IPS DF 19.7 (cell line): ENCODE measurements at regions not wholly inside any gene's neighbourhood (a gene's known extent, or its start where the extent isn't known, plus 50 kb on each side); places are given as distances from the start of the nearest gene placed in this dataset.

ENCODE experiments used
- DNase-seq: peaks from one replicate; pipeline ENCODE4 v3.0.0-alpha.2; 2013; ENCODE audit warnings: low read depth, low spot score

GRCh38 chr6:6840831-6841291 is 252.3 kb downstream of the LY86 start:
- DNase-seq = no peak

GRCh38 chr6:6841571-6841970 is 253.1 kb downstream of the LY86 start:
- DNase-seq = no peak

DNA sequence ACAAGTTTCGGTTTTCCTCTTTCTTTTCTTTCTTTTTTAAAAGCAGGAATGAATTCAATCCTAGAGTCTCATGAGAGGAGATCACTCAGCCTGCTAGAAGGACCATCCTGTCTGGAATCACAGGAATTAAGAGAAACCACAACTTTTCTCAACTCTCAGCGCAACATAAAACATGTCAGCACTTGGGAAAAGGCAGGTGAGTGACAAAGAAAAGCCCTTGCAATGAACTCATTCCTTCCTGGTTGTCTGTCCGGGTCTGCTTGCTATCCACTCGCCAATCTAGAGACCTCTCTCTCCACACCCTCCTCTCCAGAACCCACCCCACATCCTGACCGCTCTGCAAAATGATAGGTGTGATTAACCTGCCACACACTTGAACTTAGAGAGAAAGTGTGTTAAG is 253.8 kb downstream of the LY86 start:
- no peak for DNase-seq

- no peak for DNase-seq
These were observed 254.6 kb downstream of the LY86 start for GRCh38 chr6:6843057-6843627.

DNA sequence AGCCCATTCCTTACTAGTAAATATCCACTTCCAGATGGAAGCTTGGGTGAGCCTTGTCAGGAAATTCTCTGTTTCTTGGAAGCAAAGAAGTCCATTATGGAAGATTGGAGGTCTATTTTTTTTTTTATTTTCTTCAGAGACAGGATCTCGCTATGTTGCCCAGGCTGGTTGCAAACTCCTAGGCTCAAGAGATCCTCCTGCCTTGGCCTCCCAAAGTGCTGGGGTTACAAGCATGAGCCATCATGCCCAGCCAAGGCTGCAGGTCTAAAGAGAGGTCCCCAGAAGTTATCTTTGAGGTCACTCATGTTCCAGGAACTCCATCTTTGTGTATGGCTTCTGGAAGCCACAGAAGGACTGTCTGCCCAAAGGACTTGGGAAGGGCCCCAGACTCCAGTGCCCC is 255.3 kb downstream of the LY86 start:
- no peak for DNase-seq

DNA sequence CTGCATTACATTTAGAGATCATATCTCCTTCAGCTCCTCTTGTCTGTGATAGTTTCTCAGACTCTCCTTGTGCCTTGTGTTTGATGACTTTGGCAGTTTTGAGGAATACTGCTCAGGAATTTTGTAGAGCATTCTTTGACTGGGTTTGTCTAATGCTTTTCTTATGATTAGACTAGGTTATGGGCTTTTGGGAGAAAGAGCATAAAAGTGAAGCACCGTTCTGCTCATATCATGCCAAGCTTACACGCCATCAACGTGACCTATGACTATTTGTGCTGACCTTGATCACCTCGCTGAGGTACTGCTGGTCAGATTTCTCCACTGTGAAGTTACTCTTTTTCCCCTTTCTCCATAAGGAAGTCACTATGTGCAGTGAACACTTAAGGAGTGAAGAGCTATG is 256.0 kb downstream of the LY86 start:
- DNase-seq = no peak

GRCh38 chr6:6845603-6846002 is 257.1 kb downstream of the LY86 start:
- no peak for DNase-seq

DNA sequence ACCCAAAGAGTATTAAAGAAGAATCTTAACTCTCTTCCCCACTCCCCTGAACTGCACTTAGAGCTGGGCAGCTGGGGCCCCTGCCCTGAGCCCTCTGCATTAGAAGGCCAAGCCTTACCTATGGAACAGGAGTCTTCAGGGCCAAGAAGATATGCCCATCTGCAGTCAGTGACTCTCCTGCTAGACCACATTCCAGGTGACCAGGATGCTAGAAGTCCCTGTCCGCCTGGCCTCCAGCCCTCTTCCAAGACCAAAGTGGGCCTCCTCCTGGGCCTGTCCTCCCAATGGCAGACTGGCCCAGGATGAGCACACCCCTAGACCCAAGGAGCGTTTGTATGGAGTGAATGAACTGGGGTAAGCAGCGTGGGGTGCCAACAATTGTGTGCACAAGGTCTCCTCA is 259.1 kb downstream of the LY86 start:
- no peak for DNase-seq

GRCh38 chr6:6851059-6851948 is 256.5 kb upstream of the RREB1 start:
- no peak for DNase-seq

DNA sequence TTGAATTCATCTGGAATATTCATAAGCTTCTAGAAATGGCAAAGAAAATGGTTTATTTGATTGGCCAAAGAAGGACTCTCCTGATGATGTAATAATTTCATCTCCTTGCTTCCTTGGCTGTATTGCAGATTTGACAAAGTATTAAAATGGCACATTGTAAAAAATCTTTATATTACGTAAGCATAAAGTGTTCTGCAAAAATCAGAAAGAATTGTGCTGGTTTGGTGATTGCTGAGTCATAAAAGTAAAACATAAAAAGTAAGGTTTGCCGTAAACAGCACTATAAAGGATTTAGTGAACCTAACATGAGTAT is 255.9 kb upstream of the RREB1 start:
- no peak for DNase-seq

- peak; percentile 48 for DNase-seq
These were observed 250.9 kb upstream of the RREB1 start for GRCh38 chr6:6856538-6857523.

DNA sequence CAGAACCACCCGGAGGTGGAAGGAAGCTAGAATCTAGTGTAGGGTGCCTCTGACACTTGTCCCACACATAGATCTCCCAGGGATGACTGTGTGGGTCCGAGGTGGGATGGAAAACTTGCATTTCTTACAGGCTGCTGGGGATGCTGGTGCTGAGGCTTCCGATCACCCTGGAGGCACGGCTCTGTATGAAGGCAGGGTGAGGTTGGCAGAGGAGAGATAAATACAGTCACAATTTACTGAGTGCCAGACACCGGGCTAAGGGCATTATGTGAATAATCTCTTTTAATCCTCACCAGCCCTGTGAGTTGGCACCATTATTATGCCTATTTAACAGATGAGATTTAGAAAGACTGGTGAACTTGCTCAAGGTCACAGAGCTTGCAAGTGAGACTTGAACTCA is 250.2 kb upstream of the RREB1 start:
- no peak for DNase-seq

DNA sequence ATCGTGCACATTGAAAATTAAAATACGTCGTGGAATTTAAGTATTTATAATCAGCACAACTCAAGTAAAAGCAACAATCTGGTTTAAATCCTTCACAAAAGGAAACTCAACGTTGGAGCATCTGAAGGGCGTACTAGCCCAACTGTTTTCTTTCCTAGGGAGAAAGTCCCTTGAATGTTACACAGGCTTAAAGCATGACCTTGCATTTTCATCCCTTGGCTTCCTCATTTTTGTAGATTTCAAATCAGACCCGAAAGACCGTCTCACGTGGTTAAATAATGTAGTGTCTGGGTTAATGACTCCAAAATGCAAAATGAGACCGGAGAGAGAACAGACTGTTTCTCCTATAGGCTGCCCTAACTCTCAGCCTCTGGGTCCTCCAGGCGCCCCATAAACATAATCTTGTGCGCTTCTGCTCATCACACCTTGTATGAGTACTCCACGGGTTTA is 249.2 kb upstream of the RREB1 start:
- DNase-seq = no peak

DNA sequence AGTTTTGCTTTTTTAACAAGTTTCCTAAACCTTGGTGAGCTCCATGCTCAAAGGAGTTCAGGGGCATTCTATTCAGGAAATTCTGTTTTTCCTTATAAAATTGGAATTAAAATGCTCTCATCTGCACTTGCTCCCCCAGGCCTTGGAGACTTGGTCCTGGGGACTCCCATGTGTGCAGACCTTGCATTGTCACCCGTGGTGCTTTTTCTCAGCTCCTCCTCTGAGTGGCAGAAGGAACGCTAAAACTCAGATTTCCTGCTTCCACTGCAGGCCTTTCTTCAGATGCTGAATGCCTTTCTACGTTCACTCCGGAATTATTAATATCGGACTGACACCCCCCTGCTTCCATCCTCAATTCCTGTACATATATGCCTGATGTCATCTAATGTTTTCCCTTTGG is 248.7 kb upstream of the RREB1 start:
- DNase-seq = no peak

- DNase-seq = no peak
These were observed 248.0 kb upstream of the RREB1 start for GRCh38 chr6:6859722-6860121.

- DNase-seq = no peak
These were observed 246.9 kb upstream of the RREB1 start for GRCh38 chr6:6860863-6861262.

DNA sequence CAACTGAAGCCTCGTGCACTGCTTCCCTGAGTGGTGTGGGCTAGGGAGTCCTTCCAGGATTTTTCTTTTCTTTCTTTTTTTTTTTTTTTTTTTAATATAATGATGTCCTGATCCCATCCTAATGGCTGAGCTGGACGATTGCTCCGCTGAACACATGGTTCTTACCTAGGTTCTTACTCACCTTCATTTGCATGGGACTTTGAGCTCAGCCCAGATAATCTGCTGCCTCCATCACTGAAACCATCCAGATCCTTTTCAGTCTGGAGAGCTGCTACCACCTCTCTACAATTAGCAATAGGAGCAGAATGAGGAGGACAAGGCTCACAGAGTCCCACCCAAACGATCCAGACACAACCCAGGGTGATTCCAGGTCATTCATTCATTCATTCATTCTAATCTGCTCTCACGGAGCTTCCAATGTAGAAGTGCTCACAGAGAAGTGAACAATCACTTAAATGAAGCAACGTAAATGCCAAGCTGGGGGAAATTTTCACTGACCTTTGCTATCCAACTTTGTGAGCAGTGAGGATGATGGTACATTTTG is 246.3 kb upstream of the RREB1 start:
- no peak for DNase-seq

DNA sequence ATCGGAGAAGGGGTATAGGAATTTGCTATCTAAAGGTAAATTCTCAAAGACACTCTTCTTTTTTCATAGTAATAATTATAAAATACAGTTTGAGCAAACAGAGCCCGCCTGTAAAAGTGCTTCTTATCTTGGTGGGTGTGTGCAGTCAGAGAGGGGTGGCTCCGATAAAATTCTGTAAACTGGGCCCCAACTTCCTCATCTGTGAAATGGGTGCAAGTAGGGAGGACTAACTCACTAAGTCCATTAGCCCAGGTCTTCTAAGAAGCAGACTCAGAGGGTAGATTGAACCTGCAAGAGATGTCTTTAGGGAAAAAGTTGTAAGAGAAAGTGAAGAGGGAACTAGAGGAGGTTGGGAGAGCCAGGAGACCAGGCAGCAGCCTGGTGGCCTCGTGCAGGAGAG is 245.8 kb upstream of the RREB1 start:
- no peak for DNase-seq

DNA sequence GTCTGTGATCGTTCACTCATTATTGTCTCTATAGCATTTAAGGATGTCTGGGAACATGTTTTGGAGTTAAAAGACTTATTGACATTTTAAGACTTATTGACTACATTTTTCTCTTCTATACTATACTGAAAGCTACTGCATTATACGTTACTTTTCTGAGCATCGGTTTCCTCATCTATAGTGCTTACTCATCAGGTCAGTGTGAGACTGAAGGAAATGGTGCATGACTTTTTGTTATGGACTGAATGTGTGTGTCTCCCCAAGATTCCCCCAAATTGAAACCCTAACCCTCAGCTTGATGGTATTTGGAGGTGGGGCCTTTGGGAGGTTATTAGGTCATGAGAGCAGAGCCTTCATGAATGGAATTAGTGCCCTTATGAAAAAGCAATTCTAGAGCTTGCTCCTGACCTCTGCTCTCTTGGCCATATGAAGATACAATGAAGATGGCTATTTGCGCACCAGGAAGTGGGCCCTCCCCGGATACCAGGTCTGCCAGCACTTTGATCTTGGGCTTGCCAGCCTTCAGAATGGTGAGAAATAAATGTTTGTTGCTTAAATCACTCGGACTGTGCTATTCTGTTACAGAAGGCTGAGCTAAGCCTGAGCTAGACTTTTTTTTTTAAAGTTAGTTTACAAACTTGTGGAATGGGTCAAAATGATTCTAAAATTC is 243.7 kb upstream of the RREB1 start:
- DNase-seq = no peak

DNA sequence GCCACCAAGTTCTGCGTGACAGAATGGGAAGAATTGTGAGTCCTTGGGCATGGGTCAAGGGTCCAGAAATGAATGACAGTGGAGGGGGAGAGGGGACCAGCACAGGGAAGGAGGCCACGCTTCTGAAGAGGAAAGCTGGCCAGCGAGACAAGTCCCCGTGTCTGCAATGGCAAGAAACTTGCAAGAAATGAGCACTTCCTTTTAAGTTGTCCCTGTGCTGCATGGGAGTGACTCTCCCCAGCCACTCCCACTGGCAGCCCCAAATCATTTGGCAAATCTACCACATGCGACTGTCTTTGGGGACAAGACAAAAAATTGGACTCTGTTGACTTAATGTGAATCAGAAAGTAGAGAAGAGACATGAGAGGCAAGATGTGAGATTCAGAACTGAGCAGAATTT is 242.2 kb upstream of the RREB1 start:
- no peak for DNase-seq

- DNase-seq = no peak
These were observed 240.9 kb upstream of the RREB1 start for GRCh38 chr6:6866656-6867403.
